ENCODE measurements at regions not wholly inside any gene's neighbourhood (a gene's known extent, or its start where the extent isn't known, plus 50 kb on each side); places are given as distances from the start of the nearest gene placed in this dataset.

DNA sequence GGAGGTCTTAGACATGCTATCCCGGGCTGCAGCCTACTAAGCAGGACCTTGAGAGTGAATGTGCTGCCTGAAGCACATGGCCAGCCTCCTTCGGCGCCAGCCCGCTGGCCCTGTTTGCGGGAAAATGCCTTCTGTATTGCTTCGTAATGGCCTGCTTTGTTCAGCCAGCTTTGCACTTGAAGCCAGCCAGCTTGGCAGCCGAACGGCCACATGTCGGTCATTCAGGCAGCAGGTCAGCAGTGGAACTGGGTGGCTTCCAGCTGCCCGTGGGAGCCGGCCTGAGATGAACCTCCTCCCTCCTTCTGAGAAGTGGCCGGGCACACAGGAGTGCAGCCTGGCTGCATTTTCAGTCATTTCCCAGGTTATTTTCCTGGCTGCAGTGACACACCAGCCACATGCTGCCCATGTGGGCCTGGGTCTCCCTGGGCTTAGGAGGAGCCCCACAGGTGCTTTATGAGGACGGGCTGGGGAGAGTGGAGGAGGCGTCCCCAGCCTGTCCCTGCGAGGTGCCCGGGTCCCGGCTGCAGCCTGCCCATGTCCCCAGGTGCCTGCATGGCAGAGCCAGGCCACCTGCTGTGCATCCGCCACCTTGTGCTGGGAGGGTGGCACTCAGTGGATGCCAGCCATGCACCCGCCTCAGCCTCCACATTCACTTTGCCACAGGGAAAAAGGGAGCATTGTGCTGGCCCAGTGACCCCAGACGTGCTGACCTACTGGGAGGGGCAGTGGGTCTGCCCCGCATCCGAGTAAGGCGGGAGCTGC, 103.5 kb downstream of the SIK1 start:
- no peaks in the 10 kb centered on the region for H3K4me1 ChIP-seq
- TF ChIP-seq, protein P1, sequence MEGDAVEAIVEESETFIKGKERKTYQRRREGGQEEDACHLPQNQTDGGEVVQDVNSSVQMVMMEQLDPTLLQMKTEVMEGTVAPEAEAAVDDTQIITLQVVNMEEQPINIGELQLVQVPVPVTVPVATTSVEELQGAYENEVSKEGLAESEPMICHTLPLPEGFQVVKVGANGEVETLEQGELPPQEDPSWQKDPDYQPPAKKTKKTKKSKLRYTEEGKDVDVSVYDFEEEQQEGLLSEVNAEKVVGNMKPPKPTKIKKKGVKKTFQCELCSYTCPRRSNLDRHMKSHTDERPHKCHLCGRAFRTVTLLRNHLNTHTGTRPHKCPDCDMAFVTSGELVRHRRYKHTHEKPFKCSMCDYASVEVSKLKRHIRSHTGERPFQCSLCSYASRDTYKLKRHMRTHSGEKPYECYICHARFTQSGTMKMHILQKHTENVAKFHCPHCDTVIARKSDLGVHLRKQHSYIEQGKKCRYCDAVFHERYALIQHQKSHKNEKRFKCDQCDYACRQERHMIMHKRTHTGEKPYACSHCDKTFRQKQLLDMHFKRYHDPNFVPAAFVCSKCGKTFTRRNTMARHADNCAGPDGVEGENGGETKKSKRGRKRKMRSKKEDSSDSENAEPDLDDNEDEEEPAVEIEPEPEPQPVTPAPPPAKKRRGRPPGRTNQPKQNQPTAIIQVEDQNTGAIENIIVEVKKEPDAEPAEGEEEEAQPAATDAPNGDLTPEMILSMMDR (IDR thresholded peaks at IDR 0.05) = no peak
- no peaks in the 10 kb centered on the region for H3K27me3 ChIP-seq
- no peak overlapping the region for H3K9ac ChIP-seq (ENCODE audit: low read depth in 2 of 2, low read length in 2 of 2)
- no peaks in the 10 kb centered on the region for H3K36me3 ChIP-seq
- H3K9me3 ChIP-seq = no peaks in the 10 kb centered on the region
- no peak for DNase-seq
- H3K4me3 ChIP-seq = no peak overlapping the region
- intact Hi-C loops (cut with DNase I) = no loop called here
- no peak overlapping the region for H3K27ac ChIP-seq

DNA sequence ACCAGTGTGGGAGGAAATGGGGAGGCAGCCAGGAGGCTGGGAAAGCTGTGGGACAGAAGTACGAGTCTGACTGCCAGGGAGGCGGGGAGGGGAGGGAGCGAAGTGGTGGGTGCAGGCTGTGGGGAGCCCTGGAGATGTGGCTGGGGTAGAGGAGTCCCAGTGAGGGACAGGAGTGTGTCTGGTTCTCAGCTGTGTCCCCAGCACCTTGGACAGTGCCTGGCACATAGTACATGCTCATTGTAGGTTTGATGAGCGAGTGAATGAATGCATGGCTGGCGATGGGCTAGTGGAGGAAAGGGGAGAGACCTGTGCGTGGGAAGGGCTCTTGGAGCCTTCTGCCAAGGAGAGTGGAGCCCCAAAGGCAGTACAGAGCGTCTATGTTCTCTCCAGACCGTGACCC, 104.1 kb downstream of the SIK1 start:
- Histone ChIP-seq H3K27me3 (no peaks in the 10 kb centered on the region), H3K9me3 (no peaks in the 10 kb centered on the region), H3K27ac (no peak overlapping the region), H3K36me3 (no peaks in the 10 kb centered on the region), H3K9ac (ENCODE audit: low read depth in 2 of 2, low read length in 2 of 2) (no peak overlapping the region), H3K4me1 (no peaks in the 10 kb centered on the region), H3K4me3 (no peak overlapping the region)
- intact Hi-C loops (cut with DNase I) = no loop called here
- TF ChIP-seq, protein P1 (IDR thresholded peaks at IDR 0.05) = no peak
- no peak for DNase-seq

DNA sequence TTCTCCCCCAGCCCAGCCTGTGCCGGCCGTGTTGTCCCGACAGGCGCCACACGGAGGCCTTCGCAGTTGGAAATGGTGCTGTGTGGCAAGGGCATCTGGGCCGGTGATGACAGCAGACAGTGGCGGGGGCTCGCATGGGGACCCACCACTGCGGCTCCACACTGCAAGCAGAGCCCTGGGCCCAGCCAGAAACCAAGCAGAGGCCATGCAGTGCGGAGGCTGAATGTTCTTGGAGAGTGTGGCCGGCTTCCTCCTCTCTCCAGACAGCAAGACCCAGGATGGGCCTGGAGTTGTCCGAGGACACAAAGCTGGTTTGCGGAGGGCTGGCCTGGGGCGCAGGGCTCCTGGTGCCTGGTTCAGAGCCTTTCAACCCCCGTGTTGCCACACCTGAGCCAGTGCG, 104.6 kb downstream of the SIK1 start:
- intact Hi-C loops (cut with DNase I) = no loop called here
- Histone ChIP-seq H3K36me3 (no peaks in the 10 kb centered on the region), H3K4me1 (no peaks in the 10 kb centered on the region), H3K4me3 (no peak overlapping the region), H3K27ac (no peak overlapping the region), H3K9ac (ENCODE audit: low read depth in 2 of 2, low read length in 2 of 2) (no peak overlapping the region), H3K27me3 (no peaks in the 10 kb centered on the region), H3K9me3 (no peaks in the 10 kb centered on the region)
- DNase-seq = no peak
- TF ChIP-seq, protein P1 (IDR thresholded peaks at IDR 0.05) = no peak

DNA sequence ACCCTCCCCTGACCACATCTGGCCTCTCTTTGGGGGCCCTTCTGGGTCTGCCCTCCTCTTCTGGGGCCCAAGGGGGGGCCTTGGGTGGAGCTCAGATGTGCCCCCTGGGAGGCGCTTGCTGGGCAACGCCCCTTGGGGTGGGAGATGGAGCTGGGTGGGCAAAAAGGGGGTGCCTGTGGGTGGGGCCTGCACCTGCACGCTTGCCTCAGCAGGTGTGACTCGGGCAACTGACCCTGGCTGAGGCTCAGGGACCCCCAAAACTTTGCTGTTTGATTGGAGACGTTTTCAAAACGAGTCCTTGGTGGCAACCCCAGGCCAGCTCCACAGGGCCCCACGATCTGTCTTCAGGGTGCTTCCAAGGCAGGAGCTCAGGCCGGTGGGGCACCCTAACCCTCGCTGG, 105.3 kb downstream of the SIK1 start:
- intact Hi-C loops (cut with DNase I) = no loop called here
- H3K27ac ChIP-seq = no peak overlapping the region

DNA sequence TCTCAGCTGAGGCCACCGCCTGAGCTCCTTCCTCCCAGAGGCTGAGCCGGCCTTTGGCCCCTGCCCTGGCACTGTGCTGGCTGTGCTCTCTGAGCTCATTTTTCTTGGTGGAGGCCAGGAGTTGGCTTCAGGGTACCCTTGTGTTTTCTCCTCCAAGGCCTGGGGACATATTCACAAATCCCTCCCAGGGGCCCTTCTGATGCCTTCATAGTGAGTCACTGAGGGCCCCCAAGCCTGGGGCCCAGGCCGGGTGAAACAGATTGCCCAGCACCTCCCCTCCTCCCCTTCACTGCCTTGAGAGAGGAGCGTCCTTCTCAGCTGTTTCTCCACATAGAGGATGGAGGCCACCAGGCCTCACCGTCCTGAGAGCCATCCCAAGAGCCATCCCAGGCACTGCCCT, 105.8 kb downstream of the SIK1 start:
- Histone ChIP-seq H3K9me3 (no peaks in the 10 kb centered on the region), H3K27me3 (no peaks in the 10 kb centered on the region), H3K36me3 (no peaks in the 10 kb centered on the region), H3K4me1 (no peaks in the 10 kb centered on the region), H3K9ac (ENCODE audit: low read depth in 2 of 2, low read length in 2 of 2) (no peak overlapping the region), H3K27ac (no peak overlapping the region), H3K4me3 (no peak overlapping the region)
- DNase-seq = no peak
- TF ChIP-seq, protein P1 (IDR thresholded peaks at IDR 0.05) = no peak
- intact Hi-C loops (cut with DNase I) = no loop called here

More for the DNA sequence above, 105.3 kb downstream of the SIK1 start:
- Histone ChIP-seq H3K9ac (ENCODE audit: low read depth in 2 of 2, low read length in 2 of 2) (no peak overlapping the region), H3K36me3 (no peaks in the 10 kb centered on the region), H3K9me3 (no peaks in the 10 kb centered on the region), H3K4me1 (no peaks in the 10 kb centered on the region), H3K27me3 (no peaks in the 10 kb centered on the region), H3K4me3 (no peak overlapping the region)
- no peak for DNase-seq
- TF ChIP-seq, protein P1 (IDR thresholded peaks at IDR 0.05) = no peak
